Keratinocyte (primary cell): ENCODE measurements at regions not wholly inside any gene's neighbourhood (a gene's known extent, or its start where the extent isn't known, plus 50 kb on each side); places are given as distances from the start of the nearest gene placed in this dataset.

Experiments used
- DNase-seq: peaks from one replicate; pipeline ENCODE4 v3.0.0-alpha.2; 2011; ENCODE audit warnings: low read depth, missing footprints, low spot score
- FAIRE-seq: peaks from 2 replicates; lab custom pipeline; 2011; peaks lifted over from hg19 to GRCh38; lab: Jason Lieb, UNC
- H2AFZ ChIP-seq: 2 replicates; pipeline ENCODE4 v1.6.0; 2012; ENCODE audit warnings: low read length, control low read depth, inconsistent platforms; ENCODE audit not compliant: control insufficient read depth
- H3K27ac ChIP-seq: 2 replicates; pipeline ENCODE4 v1.5.1; 2011; ENCODE audit warnings: low read length; ENCODE audit not compliant: control insufficient read depth, insufficient read depth
- H3K27me3 ChIP-seq: 3 replicates; pipeline ENCODE4 v1.6.0; 2011; ENCODE audit warnings: low read length; ENCODE audit not compliant: control insufficient read depth, insufficient read depth; ENCODE audit errors: extremely low read depth
- H3K36me3 ChIP-seq, 2 experiments: 2 replicates in 1 of 2; 3 replicates in 1 of 2; pipeline ENCODE4 v1.5.1; 2011; ENCODE audit warnings: low read length in 2 of 2, mild to moderate bottlenecking in 1 of 2; ENCODE audit not compliant: control insufficient read depth in 2 of 2, insufficient read depth in 2 of 2; ENCODE audit errors: extremely low read depth in 1 of 2
- H3K4me1 ChIP-seq: 3 replicates; pipeline ENCODE4 v1.5.1; 2011; ENCODE audit warnings: low read length; ENCODE audit not compliant: control insufficient read depth, insufficient read depth; ENCODE audit errors: extremely low read depth
- H3K4me2 ChIP-seq: 3 replicates; pipeline ENCODE4 v1.6.0; 2011; ENCODE audit warnings: low read depth, low read length; ENCODE audit not compliant: control insufficient read depth, insufficient read depth; ENCODE audit errors: extremely low read depth
- H3K4me3 ChIP-seq, 3 experiments: fragments of 200-600 bp in 1 of 3; sonication (generic) in 1 of 3; 2 replicates in 2 of 3; 3 replicates in 1 of 3; pipeline ENCODE4 v1.5.1; 2011 to 2016; ENCODE audit warnings: low read length in 3 of 3, mild to moderate bottlenecking in 3 of 3, control low read depth in 2 of 3, inconsistent platforms in 1 of 3, low read depth in 1 of 3, mixed read lengths in 1 of 3, mixed run types in 1 of 3, moderate library complexity in 1 of 3; ENCODE audit not compliant: control insufficient read depth in 2 of 3, insufficient read depth in 2 of 3; ENCODE audit errors: extremely low read depth in 1 of 3
- H3K79me2 ChIP-seq: 2 replicates; pipeline ENCODE4 v1.6.0; 2012; ENCODE audit warnings: low read length; ENCODE audit not compliant: control insufficient read depth, insufficient read depth
- H3K9ac ChIP-seq: 3 replicates; pipeline ENCODE4 v1.6.0; 2011; ENCODE audit warnings: low read length; ENCODE audit not compliant: control insufficient read depth, insufficient read depth; ENCODE audit errors: extremely low read depth
- H3K9me1 ChIP-seq: 3 replicates; pipeline ENCODE4 v1.6.0; 2011; ENCODE audit warnings: low read length; ENCODE audit not compliant: control insufficient read depth, insufficient read depth; ENCODE audit errors: extremely low read depth
- H3K9me3 ChIP-seq: 2 replicates; pipeline ENCODE4 v1.5.1; 2012; ENCODE audit warnings: low read depth, low read length; ENCODE audit not compliant: control insufficient read depth
- H4K20me1 ChIP-seq: 3 replicates; pipeline ENCODE4 v1.6.0; 2011; ENCODE audit warnings: low read length; ENCODE audit not compliant: control insufficient read depth, insufficient read depth; ENCODE audit errors: extremely low read depth
- EZH2 ChIP-seq: IDR thresholded peaks from one replicate; pipeline ENCODE4 v1.6.1; 2012; ENCODE audit warnings: inconsistent platforms, mild to moderate bottlenecking, low read length, moderate library complexity
- dilution Hi-C: fragments of 300-500 bp; cut with MboI; formaldehyde crosslinking; loops from one replicate; pipeline ENCODE4 v1.7.0; 2020; ENCODE audit warnings: low sequenced_read_pairs; ENCODE audit not compliant: extremely low pct_ligation_motif_present
- TF ChIP-seq, protein P1 (sequence below), 3 experiments: IDR thresholded peaks in 1 of 3; conservative IDR thresholded peaks in 1 of 3; optimal IDR thresholded peaks in 1 of 3; 2 replicates in 2 of 3; 3 replicates in 1 of 3; pipeline versions ENCODE3 to v1.5.1; 2011; ENCODE audit warnings: low read length in 3 of 3, mild to moderate bottlenecking in 3 of 3, moderate library complexity in 2 of 3, control low read depth in 1 of 3, inconsistent platforms in 1 of 3; ENCODE audit not compliant: insufficient read depth in 2 of 3; ENCODE audit errors: extremely low read depth in 1 of 3

DNA sequence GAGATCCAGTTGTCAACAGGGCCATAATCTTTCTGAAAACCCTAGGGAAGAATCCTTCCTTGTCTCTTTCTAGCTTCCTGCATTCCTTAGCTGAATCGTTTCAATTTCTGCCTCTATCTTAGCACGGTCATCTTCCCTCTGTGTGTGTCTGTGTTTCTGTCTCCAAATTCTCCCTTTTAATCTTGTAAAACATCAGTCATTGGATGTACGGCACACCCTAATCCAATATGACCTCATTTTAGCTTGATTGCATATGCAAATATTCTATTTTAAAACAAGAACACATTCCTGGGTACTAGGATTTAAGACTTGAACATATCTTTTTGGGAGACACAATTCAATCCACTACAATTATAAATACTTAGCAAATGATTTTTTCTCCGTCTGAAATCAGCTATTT lies 600.3 kb downstream of the GBE1 start:
- H3K36me3 ChIP-seq, result no peaks in the 10 kb centered on the region
- no peak for FAIRE-seq
- no peaks in the 10 kb centered on the region for H3K9me3 ChIP-seq
- no peak overlapping the region for H3K9ac ChIP-seq
- no peaks in the 10 kb centered on the region for H4K20me1 ChIP-seq
- H2AFZ ChIP-seq, result no peak overlapping the region
- H3K9me1 ChIP-seq, result no peaks in the 10 kb centered on the region
- no peak overlapping the region for H3K4me2 ChIP-seq
- no peaks in the 10 kb centered on the region for H3K27me3 ChIP-seq
- no peak overlapping the region for H3K27ac ChIP-seq
- dilution Hi-C loops, result no loop called here
- H3K4me1 ChIP-seq, result no peaks in the 10 kb centered on the region
- no peaks in the 10 kb centered on the region for H3K79me2 ChIP-seq
- no peak overlapping the region for H3K4me3 ChIP-seq
- TF ChIP-seq, protein P1, sequence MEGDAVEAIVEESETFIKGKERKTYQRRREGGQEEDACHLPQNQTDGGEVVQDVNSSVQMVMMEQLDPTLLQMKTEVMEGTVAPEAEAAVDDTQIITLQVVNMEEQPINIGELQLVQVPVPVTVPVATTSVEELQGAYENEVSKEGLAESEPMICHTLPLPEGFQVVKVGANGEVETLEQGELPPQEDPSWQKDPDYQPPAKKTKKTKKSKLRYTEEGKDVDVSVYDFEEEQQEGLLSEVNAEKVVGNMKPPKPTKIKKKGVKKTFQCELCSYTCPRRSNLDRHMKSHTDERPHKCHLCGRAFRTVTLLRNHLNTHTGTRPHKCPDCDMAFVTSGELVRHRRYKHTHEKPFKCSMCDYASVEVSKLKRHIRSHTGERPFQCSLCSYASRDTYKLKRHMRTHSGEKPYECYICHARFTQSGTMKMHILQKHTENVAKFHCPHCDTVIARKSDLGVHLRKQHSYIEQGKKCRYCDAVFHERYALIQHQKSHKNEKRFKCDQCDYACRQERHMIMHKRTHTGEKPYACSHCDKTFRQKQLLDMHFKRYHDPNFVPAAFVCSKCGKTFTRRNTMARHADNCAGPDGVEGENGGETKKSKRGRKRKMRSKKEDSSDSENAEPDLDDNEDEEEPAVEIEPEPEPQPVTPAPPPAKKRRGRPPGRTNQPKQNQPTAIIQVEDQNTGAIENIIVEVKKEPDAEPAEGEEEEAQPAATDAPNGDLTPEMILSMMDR (optimal IDR thresholded peaks at IDR 0.05 in 1 of 3, IDR thresholded peaks at IDR 0.05 in 1 of 3, conservative IDR thresholded peaks at IDR 0.05 in 1 of 3; ENCODE audit: extremely low read depth in 1 of 3, insufficient read depth in 2 of 3, low read length in 3 of 3), result no peak
- no peak for TF ChIP-seq EZH2
- DNase-seq, result no peak

GRCh38 chr3:81154611-81155143 lies 606.8 kb downstream of the GBE1 start:
- Histone ChIP-seq H3K9ac (no peak overlapping the region), H3K27ac (no peak overlapping the region), H3K9me3 (no peaks in the 10 kb centered on the region), H3K36me3 (no peaks in the 10 kb centered on the region), H3K27me3 (no peaks in the 10 kb centered on the region), H3K4me2 (no peak overlapping the region), H3K9me1 (no peaks in the 10 kb centered on the region), H3K4me3 (no peak overlapping the region), H2AFZ (no peak overlapping the region), H3K4me1 (no peaks in the 10 kb centered on the region), H4K20me1 (no peaks in the 10 kb centered on the region), H3K79me2 (no peaks in the 10 kb centered on the region)
- no peak for TF ChIP-seq EZH2
- TF ChIP-seq, protein P1 (optimal IDR thresholded peaks at IDR 0.05 in 1 of 3, IDR thresholded peaks at IDR 0.05 in 1 of 3, conservative IDR thresholded peaks at IDR 0.05 in 1 of 3; ENCODE audit: extremely low read depth in 1 of 3, insufficient read depth in 2 of 3, low read length in 3 of 3), result no peak
- no peak for DNase-seq
- dilution Hi-C loops, result no loop called here
- no peak for FAIRE-seq
